ENCODE measurements at regions not wholly inside any gene's neighbourhood (a gene's known extent, or its start where the extent isn't known, plus 50 kb on each side); places are given as distances from the start of the nearest gene placed in this dataset.

DNA sequence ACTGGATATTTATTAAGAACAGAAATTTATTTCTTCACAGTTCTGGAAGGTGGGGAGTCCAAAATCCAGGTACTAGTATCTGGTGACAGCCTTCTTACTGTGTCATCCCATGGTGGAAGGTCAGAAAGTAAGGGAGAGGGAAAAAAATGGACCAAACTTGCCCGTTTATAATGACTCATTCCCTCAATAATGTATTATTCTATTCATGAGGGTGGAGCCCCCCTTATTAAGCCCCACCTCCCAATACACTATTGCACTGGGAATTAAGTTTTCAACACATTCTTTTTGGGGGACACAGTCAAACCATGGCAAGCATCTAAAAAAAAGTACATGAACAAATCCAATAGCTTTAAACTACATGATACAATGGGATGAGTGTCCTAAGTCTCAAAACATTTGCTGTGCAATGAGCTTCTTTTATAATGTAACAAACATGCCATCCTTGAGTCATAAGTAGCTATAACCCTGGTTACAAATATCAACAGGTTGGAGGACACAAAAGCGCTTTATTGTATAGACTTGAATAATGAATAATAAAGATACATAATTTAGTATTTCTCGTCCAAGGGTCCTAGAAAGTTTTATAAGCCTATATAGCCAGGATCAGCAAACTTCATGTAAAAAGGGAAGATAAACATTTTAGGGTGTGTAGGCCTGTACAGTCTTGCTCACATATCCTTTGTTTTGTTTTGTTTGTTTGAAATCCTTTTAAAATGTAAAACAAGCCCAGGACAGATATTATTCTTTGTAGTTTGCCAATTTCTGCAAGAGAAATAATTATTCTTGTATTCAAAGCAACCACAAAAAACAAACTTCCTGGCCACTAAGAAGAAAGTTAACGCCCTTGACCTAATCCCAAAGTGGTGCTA is 160.6 kb upstream of the RAP2B start:
- in situ Hi-C loops (cut with HindIII; ENCODE audit: low pct_ligation_motif_present, low pct_unique_long_range_greater_than_20kb, low sequenced_read_pairs): no loop called here

GRCh38 chr3:153003441-153003840 is 158.6 kb upstream of the RAP2B start:
- in situ Hi-C loops (cut with HindIII; ENCODE audit: low pct_ligation_motif_present, low pct_unique_long_range_greater_than_20kb, low sequenced_read_pairs): no loop called here
- no peak for DNase-seq

More for the DNA sequence above, 160.6 kb upstream of the RAP2B start:
- no peak for DNase-seq

- DNase-seq: no peak
- in situ Hi-C loops (cut with HindIII; ENCODE audit: low pct_ligation_motif_present, low pct_unique_long_range_greater_than_20kb, low sequenced_read_pairs): no loop called here
These were observed 158.2 kb upstream of the RAP2B start for GRCh38 chr3:153003862-153004261.

DNA sequence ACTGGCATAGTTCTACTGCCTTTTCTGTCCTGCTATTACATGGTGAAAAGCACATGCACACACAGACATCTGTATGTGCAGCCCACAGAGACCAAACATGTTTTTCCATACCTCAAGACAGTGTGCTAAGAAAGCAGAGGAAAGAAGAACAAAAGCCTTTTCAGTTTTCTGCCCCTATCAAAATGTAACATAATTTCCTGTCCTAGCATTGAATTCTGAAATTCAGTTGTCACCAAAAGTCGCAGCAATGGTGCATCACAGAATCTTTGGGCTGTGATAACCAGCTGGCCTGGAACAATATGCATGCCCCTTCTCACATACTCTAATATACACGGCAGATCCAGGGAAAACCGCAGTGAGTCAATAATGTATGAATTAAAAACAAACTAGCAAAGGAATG is 153.8 kb upstream of the RAP2B start:
- no peak for DNase-seq
- in situ Hi-C loops (cut with HindIII; ENCODE audit: low pct_ligation_motif_present, low pct_unique_long_range_greater_than_20kb, low sequenced_read_pairs): no loop called here

DNA sequence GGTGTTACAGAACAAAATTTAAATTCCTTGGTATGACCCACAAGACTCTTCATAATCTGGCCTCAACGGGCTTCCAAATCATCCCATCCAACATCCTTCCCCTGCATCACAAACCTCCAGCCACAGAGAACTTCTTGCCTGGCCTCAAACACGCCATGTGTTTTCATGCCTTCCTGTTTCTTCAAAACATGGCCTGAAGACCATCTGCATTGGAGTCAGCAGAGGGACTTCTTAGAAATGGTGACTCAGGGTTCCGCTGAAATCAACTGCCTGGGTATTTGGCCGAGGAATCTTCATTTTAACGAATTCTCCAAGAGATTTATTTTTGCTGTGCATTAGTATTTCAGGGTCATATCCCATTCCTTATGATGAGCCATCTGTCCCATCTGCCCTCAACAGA is 138.1 kb upstream of the RAP2B start:
- in situ Hi-C loops (cut with HindIII; ENCODE audit: low pct_ligation_motif_present, low pct_unique_long_range_greater_than_20kb, low sequenced_read_pairs): no loop called here
- DNase-seq: no peak

DNA sequence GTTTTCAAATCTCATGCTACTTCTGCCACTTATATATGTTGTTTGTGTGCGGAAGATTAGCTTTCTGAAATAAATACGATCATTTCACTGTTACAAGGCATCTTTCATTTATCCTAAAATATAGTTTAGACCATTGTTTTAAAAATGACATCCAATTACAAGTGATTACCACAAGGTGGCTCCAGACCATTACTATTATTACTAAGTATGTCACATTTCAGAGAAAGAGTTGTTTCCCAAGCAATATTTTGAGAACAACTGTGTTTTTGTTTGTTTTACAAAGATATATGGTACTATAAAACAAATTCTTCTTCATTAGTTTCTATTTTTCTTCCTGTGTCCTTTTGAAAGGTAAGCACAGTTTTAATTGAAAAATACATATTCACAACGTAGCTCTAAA is 136.0 kb upstream of the RAP2B start:
- DNase-seq: peak; percentile 39

DNA sequence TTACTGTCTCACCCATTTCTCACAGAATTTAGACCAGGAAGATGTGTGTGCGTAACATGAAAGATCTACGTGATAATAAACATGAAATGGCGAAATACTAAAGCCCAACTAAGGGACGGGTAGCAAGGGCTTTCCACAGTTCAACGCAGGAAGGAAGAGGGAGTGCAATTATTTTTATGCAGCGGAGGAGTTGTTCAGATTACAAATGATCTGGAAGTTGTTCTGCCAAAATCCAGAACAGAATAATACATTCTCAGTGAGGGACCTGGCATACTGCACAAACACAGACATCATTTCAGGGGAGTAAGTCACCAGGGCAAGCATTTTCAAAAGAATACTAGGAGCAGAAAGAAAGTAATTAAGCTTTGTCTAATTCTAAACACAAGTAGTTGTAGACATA is 133.6 kb upstream of the RAP2B start:
- no peak for DNase-seq
- in situ Hi-C loops (cut with HindIII; ENCODE audit: low pct_ligation_motif_present, low pct_unique_long_range_greater_than_20kb, low sequenced_read_pairs): no loop called here

More for the DNA sequence above, 136.0 kb upstream of the RAP2B start:
- in situ Hi-C loops (cut with HindIII; ENCODE audit: low pct_ligation_motif_present, low pct_unique_long_range_greater_than_20kb, low sequenced_read_pairs): no loop called here

- no peak for DNase-seq
- in situ Hi-C loops (cut with HindIII; ENCODE audit: low pct_ligation_motif_present, low pct_unique_long_range_greater_than_20kb, low sequenced_read_pairs): no loop called here
These were observed 132.7 kb upstream of the RAP2B start for GRCh38 chr3:153029350-153029749.

DNA sequence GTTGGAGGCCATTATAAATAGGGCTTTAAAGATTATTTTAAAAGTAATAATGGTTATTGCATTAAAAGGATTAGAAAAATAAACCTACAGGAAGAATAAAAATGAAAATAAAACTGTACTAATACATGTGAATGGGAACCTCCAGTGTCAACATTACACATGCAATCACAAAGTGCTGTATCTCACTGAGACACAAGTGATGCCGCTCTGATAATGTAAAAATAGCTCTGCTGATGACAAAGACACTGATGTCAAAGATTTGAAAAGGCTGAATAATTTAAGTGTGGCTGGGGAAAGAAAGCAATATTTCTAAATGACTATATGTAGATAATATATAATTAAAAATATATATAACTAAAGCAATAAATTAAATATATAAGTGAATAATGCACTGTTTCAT is 129.1 kb upstream of the RAP2B start:
- DNase-seq: no peak
- in situ Hi-C loops (cut with HindIII; ENCODE audit: low pct_ligation_motif_present, low pct_unique_long_range_greater_than_20kb, low sequenced_read_pairs): no loop called here

GRCh38 chr3:153036846-153037245 is 125.2 kb upstream of the RAP2B start:
- no peak for DNase-seq
- in situ Hi-C loops (cut with HindIII; ENCODE audit: low pct_ligation_motif_present, low pct_unique_long_range_greater_than_20kb, low sequenced_read_pairs): no loop called here

DNA sequence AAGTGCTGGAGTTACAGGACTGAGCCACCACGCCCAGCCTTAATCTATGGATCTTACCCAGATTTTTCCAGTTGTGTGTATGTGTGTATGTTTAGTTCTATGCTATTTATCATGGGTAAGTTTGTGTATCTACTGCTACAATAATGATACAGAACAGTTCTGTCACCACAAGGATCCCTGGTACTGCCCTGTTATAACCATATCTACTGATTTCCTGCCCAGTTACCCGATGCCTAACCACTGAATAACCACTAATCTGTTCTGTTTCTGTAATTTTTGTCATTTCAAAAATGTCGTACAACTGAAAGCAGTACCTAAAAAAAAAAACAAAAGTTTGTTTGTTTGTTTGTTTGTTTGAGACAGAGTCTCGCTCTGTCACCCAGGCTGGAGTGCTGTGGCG is 123.7 kb upstream of the RAP2B start:
- in situ Hi-C loops (cut with HindIII; ENCODE audit: low pct_ligation_motif_present, low pct_unique_long_range_greater_than_20kb, low sequenced_read_pairs): no loop called here
- no peak for DNase-seq

GRCh38 chr3:153038779-153039178 is 123.2 kb upstream of the RAP2B start:
- DNase-seq: peak; percentile 2
- in situ Hi-C loops (cut with HindIII; ENCODE audit: low pct_ligation_motif_present, low pct_unique_long_range_greater_than_20kb, low sequenced_read_pairs): no loop called here

- in situ Hi-C loops (cut with HindIII; ENCODE audit: low pct_ligation_motif_present, low pct_unique_long_range_greater_than_20kb, low sequenced_read_pairs): no loop called here
These were observed 120.8 kb upstream of the RAP2B start for GRCh38 chr3:153041181-153041580.

DNA sequence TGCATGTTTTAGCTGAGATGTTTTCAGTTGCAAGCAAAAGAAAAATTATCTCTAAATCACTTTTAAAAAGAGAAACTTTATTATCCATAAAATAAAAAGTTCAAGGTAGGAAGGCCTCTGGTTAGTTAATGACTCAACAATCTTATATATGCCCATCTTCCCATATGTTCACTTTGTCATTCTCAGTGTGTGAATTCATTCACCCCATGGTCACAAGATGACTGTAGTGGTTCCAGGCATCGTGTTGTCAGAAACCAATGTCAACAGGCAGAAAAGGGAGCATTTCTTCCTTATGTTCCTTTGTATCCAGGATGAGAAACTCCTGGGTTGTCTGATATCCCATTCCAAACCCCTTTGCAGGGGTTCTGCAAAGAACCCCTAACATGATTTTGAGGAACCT is 119.9 kb upstream of the RAP2B start:
- DNase-seq: no peak
- in situ Hi-C loops (cut with HindIII; ENCODE audit: low pct_ligation_motif_present, low pct_unique_long_range_greater_than_20kb, low sequenced_read_pairs): no loop called here

More at GRCh38 chr3:153041181-153041580, 120.8 kb upstream of the RAP2B start:
- DNase-seq: no peak

GRCh38 chr3:153043729-153044328 is 118.2 kb upstream of the RAP2B start:
- no peak for DNase-seq
- in situ Hi-C loops (cut with HindIII; ENCODE audit: low pct_ligation_motif_present, low pct_unique_long_range_greater_than_20kb, low sequenced_read_pairs): no loop called here

- in situ Hi-C loops (cut with HindIII; ENCODE audit: low pct_ligation_motif_present, low pct_unique_long_range_greater_than_20kb, low sequenced_read_pairs): no loop called here
These were observed 116.9 kb upstream of the RAP2B start for GRCh38 chr3:153045150-153045549.

GRCh38 chr3:153050978-153051377 is 111.0 kb upstream of the RAP2B start:
- no peak for DNase-seq
- in situ Hi-C loops (cut with HindIII; ENCODE audit: low pct_ligation_motif_present, low pct_unique_long_range_greater_than_20kb, low sequenced_read_pairs): no loop called here

More at GRCh38 chr3:153045150-153045549, 116.9 kb upstream of the RAP2B start:
- no peak for DNase-seq

DNA sequence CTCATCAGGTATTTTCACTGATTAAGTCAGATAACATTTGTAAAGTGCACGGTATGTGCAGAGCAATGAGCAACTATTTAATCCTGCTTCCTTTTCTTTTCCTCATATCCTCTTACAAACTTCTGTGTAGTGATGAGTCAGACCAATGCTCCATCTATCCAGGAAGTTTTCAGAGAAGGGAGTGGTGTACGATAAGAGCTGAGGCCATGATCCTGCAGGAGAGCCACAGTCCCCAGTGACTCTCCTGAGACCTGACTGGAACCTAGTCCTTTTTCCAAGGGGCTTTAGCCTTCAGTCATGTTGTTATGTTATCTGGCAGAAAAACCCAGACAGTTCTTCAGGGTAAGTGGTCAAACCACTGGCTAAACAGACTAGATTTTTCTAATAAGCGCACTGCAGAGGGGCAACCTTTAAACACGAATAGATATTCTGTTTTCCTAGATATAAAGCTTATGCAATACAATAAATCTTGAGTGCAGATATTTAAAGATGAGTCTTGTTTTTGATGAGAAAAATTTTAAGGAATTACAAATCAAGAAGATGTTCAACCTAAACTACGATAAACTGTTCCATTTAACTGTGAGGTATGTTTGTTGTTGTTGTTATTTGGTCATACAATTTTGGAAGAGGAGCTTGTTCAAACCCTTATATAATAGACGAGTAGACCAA is 110.5 kb upstream of the RAP2B start:
- peak; percentile 44 for DNase-seq
- in situ Hi-C loops (cut with HindIII; ENCODE audit: low pct_ligation_motif_present, low pct_unique_long_range_greater_than_20kb, low sequenced_read_pairs): no loop called here

GRCh38 chr3:153052096-153052460 is 109.9 kb upstream of the RAP2B start:
- in situ Hi-C loops (cut with HindIII; ENCODE audit: low pct_ligation_motif_present, low pct_unique_long_range_greater_than_20kb, low sequenced_read_pairs): no loop called here
- DNase-seq: peak; percentile 46

DNA sequence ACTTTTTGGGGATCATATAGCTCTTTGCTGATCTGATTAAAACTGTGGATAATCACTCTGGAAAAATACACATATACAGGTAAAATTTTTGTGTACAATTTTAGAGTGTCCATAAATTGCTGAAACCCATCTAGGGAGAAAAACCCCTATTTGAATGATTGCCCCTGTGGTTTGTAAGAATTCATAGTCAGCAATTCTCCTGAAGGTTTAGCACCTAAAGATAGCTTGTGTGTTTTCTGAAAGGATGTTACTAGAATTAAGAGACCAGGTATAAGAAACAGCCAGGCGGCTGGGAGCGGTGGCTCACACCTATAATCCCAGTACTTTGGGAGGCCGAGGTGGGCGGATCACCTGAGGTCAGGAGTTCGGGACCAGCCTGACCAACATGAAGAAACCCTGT is 106.8 kb upstream of the RAP2B start:
- in situ Hi-C loops (cut with HindIII; ENCODE audit: low pct_ligation_motif_present, low pct_unique_long_range_greater_than_20kb, low sequenced_read_pairs): no loop called here
- DNase-seq: no peak
